Tibial artery (tissue), 4 donors: ENCODE measurements at regions not wholly inside any gene's neighbourhood (a gene's known extent, or its start where the extent isn't known, plus 50 kb on each side); places are given as distances from the start of the nearest gene placed in this dataset.

Experiments used
- DNase-seq, 2 donors: peaks; one replicate each; pipeline ENCODE4 v3.0.0-alpha.2; 2019
- H3K27ac ChIP-seq, 2 donors: fragments of 200-600 bp; sonication (generic) in 1 of 2; 1 replicate in 1 of 2; 2 replicates in 1 of 2; pipeline ENCODE4 v1.5.1; 2018 to 2019; ENCODE audit warnings: mild to moderate bottlenecking in 1 of 2
- H3K27me3 ChIP-seq, 2 donors: fragments of 200-600 bp; sonication (generic) in 1 of 2; one replicate each; pipeline versions ENCODE4 v1.5.1 to v1.6.0; 2016 to 2019
- H3K36me3 ChIP-seq, 3 donors: fragments of 200-600 bp; sonication (generic) in 2 of 3; one replicate each; pipeline ENCODE4 v1.5.1; 2016 to 2019; ENCODE audit warnings: mild to moderate bottlenecking in 2 of 3
- H3K4me1 ChIP-seq, 4 donors: fragments of 200-600 bp; sonication (generic) in 2 of 4; 1 replicate in 3 of 4; 2 replicates in 1 of 4; pipeline ENCODE4 v1.5.1; 2016 to 2019
- H3K4me3 ChIP-seq, 2 donors: fragments of 200-600 bp; sonication (generic) in 1 of 2; 1 replicate in 1 of 2; 2 replicates in 1 of 2; pipeline ENCODE4 v1.5.1; 2018 to 2019; ENCODE audit warnings: mild to moderate bottlenecking in 2 of 2
- H3K9me3 ChIP-seq, 3 donors: fragments of 200-600 bp; sonication (generic) in 1 of 3; one replicate each; pipeline ENCODE4 v1.5.1; 2016 to 2019
- CTCF ChIP-seq, 2 experiments: fragments of 200-600 bp in 1 of 2; fragments of 450-650 bp in 1 of 2; IDR thresholded peaks; one replicate each; pipeline ENCODE4 v1.5.1; 2017 to 2019; ENCODE audit warnings: antibody characterized with exemption in 2 of 2, mild to moderate bottlenecking in 1 of 2, moderate library complexity in 1 of 2
- intact Hi-C: fragments of 100-400 bp; cut with DNase I; formaldehyde crosslinking; loops from one replicate; pipeline ENCODE4 v1.15.0; 2023; ENCODE audit warnings: low total_unique reads

- intact Hi-C loops: loop anchor here (10.0 kb wide), 1 partner anchor 305 kb away; no protein-coding TSS in a partner anchor
- H3K4me3 ChIP-seq: no peak overlapping the region
- no peaks in the 10 kb centered on the region for H3K27me3 ChIP-seq
- peak overlapping the region in 1 of 2 donors; percentile 3 for H3K27ac ChIP-seq
- no peak for TF ChIP-seq CTCF (IDR thresholded peaks at IDR 0.05)
- no peak for DNase-seq
- peaks cover 0 to 22% (median 4%) of the 10 kb centered on the region in 4 donors for H3K4me1 ChIP-seq
- H3K36me3 ChIP-seq: no peaks in the 10 kb centered on the region
- no peaks in the 10 kb centered on the region for H3K9me3 ChIP-seq
Observed at GRCh38 chr1:56169856-56170255, 409.5 kb downstream of the PLPP3 start.

- no peak for TF ChIP-seq CTCF (IDR thresholded peaks at IDR 0.05)
- intact Hi-C loops: no loop called here
- DNase-seq: no peak
Observed at GRCh38 chr1:56168176-56168575, 411.2 kb downstream of the PLPP3 start.

GRCh38 chr1:56167596-56167995, 411.8 kb downstream of the PLPP3 start:
- Histone ChIP-seq H3K4me1 (peaks cover 0 to 22% (median 4%) of the 10 kb centered on the region in 4 donors), H3K9me3 (no peaks in the 10 kb centered on the region), H3K27ac (no peak overlapping the region), H3K36me3 (no peaks in the 10 kb centered on the region), H3K4me3 (no peak overlapping the region), H3K27me3 (no peaks in the 10 kb centered on the region)
- intact Hi-C loops: no loop called here
- TF ChIP-seq CTCF (IDR thresholded peaks at IDR 0.05): no peak
- DNase-seq: no peak

More at GRCh38 chr1:56168176-56168575, 411.2 kb downstream of the PLPP3 start:
- no peak overlapping the region for H3K27ac ChIP-seq
- no peaks in the 10 kb centered on the region for H3K36me3 ChIP-seq
- no peaks in the 10 kb centered on the region for H3K9me3 ChIP-seq
- no peaks in the 10 kb centered on the region for H3K27me3 ChIP-seq
- H3K4me1 ChIP-seq: peaks cover 0 to 22% (median 4%) of the 10 kb centered on the region in 4 donors
- no peak overlapping the region for H3K4me3 ChIP-seq

- H3K27ac ChIP-seq: no peak overlapping the region
- no peaks in the 10 kb centered on the region for H3K9me3 ChIP-seq
- H3K36me3 ChIP-seq: no peaks in the 10 kb centered on the region
- H3K27me3 ChIP-seq: no peaks in the 10 kb centered on the region
- intact Hi-C loops: no loop called here
- H3K4me1 ChIP-seq: peaks cover 0 to 8% (median 0%) of the 10 kb centered on the region in 4 donors
- no peak overlapping the region for H3K4me3 ChIP-seq
- no peak for TF ChIP-seq CTCF (IDR thresholded peaks at IDR 0.05)
- DNase-seq: no peak
Observed at GRCh38 chr1:56160773-56161315, 418.5 kb downstream of the PLPP3 start.

- no peak overlapping the region for H3K4me3 ChIP-seq
- intact Hi-C loops: no loop called here
- DNase-seq: no peak
- no peaks in the 10 kb centered on the region for H3K27me3 ChIP-seq
- no peak overlapping the region for H3K27ac ChIP-seq
- H3K4me1 ChIP-seq: peaks cover 0 to 8% (median 2%) of the 10 kb centered on the region in 4 donors
- TF ChIP-seq CTCF (IDR thresholded peaks at IDR 0.05): no peak
- no peaks in the 10 kb centered on the region for H3K36me3 ChIP-seq
- H3K9me3 ChIP-seq: no peaks in the 10 kb centered on the region
Observed at GRCh38 chr1:56156971-56157876, 422.1 kb downstream of the PLPP3 start.
